SKM-1 (cell line): ENCODE measurements at regions not wholly inside any gene's neighbourhood (a gene's known extent, or its start where the extent isn't known, plus 50 kb on each side); places are given as distances from the start of the nearest gene placed in this dataset.
"Not testable (repeated sequence)": the region's sequence is repeated elsewhere in the genome, so short reads cannot be mapped to it uniquely, and the experiment has no call there.

Experiments
- DNase-seq: peaks from one replicate; lab custom pipeline; 2025; ENCODE audit not compliant: unreplicated experiment; lab: John Stamatoyannopoulos, UW

- DNase-seq, result no peak
Observed at GRCh38 chr3:126292318-126293070, 64.7 kb downstream of the KLF15 start.

GRCh38 chr3:126291537-126291936 lies 65.7 kb downstream of the KLF15 start:
- no peak for DNase-seq

GRCh38 chr3:126291061-126291460 lies 66.1 kb downstream of the KLF15 start:
- no peak for DNase-seq

GRCh38 chr3:126290325-126290724 lies 66.9 kb downstream of the KLF15 start:
- DNase-seq, result no peak

GRCh38 chr3:126289096-126289495 lies 68.1 kb downstream of the KLF15 start:
- no peak for DNase-seq

GRCh38 chr3:126288314-126288713 lies 68.9 kb downstream of the KLF15 start:
- DNase-seq, result no peak

- DNase-seq, result no peak
Observed at GRCh38 chr3:126287536-126288241, 69.5 kb downstream of the KLF15 start.

GRCh38 chr3:126287171-126287535 lies 70.1 kb downstream of the KLF15 start:
- DNase-seq, result no peak

GRCh38 chr3:126285369-126285768 lies 71.8 kb downstream of the KLF15 start:
- no peak for DNase-seq

GRCh38 chr3:126284258-126284904 lies 72.8 kb downstream of the KLF15 start:
- no peak for DNase-seq

GRCh38 chr3:126283651-126284050 lies 73.6 kb downstream of the KLF15 start:
- not testable (repeated sequence) for DNase-seq

- DNase-seq, result no peak
Observed at GRCh38 chr3:126279853-126280252, 77.4 kb downstream of the KLF15 start.

GRCh38 chr3:126277629-126278378 lies 79.4 kb downstream of the KLF15 start:
- no peak for DNase-seq

- DNase-seq, result peak; percentile 60
Observed at GRCh38 chr3:126275620-126275904, 81.6 kb downstream of the KLF15 start.

- DNase-seq, result peak; percentile 77
Observed at GRCh38 chr3:126274735-126275619, 82.2 kb downstream of the KLF15 start.

- no peak for DNase-seq
Observed at GRCh38 chr3:126270145-126270811, 86.9 kb downstream of the KLF15 start.

- DNase-seq, result no peak
Observed at GRCh38 chr3:126269354-126269753, 87.9 kb downstream of the KLF15 start.

GRCh38 chr3:126268866-126269265 lies 88.3 kb downstream of the KLF15 start:
- no peak for DNase-seq

- no peak for DNase-seq
Observed at GRCh38 chr3:126267976-126268615, 87.7 kb upstream of the ALDH1L1 start.
